Tongue (tissue), 1 donor: ENCODE measurements at regions not wholly inside any gene's neighbourhood (a gene's known extent, or its start where the extent isn't known, plus 50 kb on each side); places are given as distances from the start of the nearest gene placed in this dataset.

Source experiments
- DNase-seq: peaks from one replicate; pipeline ENCODE4 v3.0.0-alpha.2; 2015

DNA sequence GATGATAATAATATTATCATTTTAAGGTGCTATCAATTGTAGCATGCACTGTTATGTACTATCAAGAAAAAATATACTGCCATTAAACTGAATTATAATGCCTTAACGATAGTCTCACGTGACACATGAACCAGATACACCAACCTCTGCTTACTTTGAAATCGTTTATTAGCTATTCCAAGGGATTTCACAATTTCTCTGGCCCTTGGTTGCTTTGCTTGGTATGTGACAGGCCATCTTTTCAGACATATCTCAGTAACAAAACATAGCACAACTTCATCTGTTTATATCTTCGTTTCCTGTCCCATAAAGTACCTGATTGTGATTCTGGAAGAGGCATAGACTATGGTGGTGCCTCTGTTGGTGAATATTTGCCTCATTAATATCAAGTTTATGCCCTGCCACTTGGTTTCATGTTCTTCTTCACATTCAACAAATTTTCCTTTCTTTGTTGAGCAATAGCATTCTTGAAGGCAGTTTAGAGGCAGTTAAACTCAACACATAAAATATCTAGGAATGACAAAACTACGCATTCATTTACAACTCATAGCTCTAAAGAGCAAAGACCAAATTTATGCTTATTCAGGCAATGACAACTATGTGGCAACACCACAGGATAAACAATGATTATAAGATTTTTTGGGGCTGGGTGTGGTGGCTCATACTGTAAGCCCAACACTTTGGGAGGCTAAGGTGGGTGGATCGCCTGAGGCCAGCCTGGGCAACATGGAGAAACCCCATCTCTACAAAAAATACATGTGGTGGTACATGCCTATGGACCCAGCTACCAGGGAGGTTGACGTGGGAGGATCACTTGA is 84.3 kb downstream of the MCFD2 start:
- no peak for DNase-seq

DNA sequence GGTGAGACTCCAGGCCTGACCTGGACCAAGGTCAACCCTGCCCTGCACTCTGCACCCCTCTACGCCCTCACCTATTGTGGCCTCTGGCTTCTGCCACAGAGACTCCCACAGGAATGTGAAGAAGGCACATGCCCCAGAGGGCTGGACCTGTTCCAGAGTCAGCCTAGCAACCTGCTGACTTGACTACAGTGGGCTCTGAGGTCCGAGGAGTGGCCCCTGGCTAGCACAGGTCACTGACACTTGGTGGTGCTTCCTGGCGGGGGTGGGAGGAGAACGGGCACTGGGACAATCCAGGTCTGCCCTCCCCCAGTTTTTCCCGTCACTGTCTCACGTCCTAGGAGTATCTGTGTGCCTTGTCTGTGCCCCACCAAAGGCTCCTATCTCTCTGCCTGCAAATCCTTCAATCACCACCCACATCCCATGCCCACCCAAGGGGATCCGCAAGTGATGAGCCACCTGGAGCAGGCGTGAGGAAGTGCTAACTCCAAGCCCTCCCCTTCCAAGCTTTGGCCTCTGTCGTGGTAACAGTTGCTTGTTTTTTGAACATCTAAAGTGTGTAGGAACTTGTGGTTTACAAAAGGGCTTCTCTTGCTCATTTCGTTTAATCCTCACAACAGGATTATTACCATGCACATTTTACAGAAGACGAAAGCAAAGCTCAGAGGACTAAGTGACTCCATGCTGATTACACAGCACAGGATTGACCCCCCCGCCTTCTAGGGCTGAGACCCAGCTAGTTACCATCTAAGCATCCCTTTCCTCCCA is 86.2 kb downstream of the MCFD2 start:
- no peak for DNase-seq

DNA sequence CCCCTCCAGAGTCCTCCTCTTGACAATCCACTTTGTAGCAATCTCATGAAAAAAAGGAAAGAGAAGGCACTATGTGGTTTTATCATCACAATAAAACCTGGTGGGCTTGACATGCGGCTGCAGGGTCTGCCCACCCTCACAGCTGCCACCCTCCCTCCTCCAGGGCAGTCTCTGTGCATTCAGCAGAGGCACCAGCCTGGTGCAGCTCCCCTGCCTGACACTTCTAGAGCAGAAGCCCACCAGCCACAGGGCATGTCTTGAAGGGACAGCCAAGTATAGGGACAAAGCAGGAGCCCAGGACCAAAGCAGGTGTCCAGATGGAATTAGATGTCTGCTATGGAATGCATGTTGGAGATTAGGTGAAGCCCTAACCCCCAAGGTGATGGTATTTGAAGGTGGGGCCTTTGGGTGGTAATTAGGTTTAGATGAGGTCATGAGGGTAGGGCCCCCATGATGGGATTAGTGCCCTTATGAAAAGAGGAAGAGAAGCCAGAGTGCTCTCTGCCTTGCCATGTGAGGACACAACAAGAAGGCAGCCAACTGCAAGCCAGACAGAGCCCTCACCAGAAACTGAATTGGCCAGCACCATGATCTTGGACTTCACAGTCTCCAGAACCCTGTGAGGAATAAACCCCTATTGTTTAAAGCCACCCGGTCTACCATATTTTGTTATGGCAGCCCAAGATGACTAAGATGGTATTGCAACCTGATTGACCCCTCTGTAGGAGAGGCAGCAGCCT is 86.9 kb downstream of the MCFD2 start:
- no peak for DNase-seq

DNA sequence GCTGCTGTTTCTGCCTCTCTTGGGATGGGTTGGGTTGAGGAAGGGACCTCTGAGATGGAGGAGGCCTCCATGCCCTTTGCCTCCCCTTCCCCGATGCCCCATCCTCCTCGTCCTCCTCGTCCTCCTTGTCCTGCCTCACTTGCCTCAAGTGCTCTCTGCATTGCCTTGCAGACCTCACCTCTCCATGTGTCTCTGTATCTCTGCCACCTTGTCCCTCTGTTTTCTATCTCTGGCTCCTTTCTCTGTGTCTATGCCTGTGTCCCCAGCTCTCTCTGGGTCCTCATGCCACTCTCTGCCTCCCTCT is 87.5 kb downstream of the MCFD2 start:
- no peak for DNase-seq

DNA sequence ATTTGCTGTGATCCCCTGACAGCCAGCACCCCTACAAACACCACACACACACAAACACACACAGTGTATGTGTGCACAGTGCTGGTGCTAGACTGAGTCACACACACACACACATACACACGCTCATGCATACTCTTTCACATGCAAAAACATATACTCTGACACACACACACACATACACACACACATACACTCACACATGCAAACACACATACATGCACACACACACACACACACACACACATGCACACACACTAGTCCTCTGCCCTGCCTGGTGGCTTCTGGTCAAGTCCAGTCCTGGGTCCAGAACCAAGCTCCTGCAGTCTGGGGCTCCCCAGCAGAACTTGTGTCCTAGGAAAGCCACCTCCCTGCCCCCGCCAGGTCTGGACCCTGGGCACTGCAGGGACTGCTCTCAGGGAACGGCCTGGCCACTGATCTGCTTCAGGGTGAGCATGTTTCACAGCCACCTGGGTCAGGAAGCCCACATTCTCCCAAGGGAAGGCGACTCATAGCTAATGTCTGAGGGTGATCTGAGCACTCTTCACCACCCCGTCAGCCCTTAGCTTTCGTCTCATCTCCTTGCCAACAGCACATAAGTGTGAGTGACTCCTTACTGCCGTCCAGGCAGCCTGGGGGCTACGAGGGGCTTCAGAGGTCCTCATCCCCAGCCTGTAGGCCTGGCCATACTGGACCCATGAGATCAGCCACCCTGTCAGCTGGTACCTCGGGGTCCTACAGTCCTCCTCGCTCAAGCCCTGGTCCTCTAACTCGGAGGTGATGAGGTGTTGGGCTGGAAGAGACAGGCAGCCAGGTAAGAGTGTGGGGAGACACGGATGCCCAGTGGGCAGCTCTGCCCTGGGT is 88.1 kb downstream of the MCFD2 start:
- no peak for DNase-seq

DNA sequence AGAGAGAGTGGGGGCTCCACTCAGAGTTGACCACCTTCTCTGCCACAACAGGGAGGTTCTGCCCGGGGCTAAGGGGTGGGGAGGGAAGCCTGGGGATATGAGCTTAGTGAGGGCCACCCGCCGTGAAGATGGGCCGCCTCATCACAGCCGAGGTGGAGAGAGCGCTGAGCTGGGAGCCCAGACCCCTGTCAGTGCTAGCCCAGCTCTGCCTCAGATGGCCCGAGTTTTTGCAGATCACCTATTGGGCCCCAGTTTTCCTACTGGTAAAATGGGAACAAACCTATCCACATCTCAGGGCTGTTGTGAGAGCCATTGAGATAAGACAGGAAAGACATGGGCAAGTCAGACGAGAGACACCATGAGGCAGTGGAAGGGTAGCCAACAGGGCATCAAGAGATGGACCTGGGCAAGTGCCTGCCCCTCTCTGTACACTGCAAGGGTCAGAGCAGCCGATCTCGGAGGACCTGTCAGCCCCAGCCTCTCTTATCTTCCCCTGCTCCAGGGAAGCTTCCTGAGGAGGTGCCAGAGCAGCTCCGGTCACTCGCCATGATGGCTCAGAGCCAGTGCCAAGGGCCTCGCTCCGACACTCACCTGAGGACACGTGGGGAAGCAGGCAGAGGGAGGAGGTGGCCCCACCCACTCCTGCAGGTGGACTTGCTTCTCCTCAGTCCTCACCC is 88.9 kb downstream of the MCFD2 start:
- DNase-seq = no peak

DNA sequence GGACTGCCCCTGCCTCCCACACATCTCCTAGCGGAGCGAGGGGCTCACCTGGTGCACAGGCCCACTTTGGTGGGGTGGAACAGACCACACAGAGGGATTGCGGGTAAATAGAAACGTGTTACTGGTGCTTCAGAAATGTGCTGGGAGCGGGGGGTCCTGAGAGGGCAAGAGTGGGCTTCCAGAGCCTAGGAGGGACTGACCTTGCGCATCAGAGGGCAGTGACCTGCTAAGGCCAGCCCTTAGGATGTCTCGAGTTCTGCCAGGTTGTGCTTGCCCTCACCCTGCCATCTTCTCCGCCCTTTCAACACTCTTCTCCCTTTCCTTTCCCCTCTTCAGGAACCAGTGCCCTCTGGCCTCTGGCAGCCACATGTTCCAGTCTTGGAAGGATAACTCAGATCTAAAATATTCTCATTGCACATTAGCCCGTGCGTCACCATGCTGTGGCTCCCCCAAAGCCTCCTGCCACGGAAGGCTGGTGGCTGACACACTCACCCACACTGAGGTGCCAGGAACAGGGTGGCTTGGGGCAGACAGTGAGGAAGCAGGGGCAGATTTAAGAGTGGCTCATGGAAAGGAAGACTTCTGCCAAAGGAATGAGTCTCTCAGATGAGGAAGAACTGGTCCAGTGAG is 89.6 kb downstream of the MCFD2 start:
- DNase-seq = no peak

DNA sequence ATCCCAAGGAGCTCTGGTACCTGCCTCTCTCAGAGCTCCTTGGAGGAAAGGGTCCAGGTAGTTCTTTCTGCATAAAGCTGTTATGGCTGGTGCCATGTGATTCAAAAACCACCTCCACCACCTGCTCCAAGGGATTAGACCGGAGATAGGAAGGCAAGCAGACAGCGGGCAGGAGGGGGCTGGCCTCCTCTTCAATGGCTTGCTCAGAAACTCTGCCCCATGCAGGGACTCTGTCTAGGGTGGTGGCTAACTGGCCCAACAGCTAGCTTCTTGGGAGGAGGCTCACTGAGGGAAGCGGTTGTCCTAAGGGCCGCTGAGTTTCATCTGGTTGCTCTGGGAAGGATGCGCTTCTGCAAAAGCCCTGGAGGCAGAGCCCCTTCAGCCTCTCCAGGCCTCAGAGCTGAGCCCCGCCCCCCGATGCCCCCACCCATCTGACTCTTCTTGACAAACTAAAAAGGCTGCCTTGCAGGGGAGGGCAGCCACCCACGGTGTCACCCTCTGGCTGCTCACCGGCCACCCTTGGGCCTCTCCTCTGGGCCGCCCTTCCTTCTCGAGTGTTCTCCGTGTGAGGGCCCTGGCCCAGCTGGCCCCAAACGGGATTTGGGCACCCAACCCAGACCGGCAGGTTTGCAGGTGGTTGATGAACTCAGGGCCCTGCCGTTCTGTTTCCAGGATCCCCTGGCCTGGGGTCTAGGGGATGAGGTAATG is 90.2 kb downstream of the MCFD2 start:
- DNase-seq = no peak

DNA sequence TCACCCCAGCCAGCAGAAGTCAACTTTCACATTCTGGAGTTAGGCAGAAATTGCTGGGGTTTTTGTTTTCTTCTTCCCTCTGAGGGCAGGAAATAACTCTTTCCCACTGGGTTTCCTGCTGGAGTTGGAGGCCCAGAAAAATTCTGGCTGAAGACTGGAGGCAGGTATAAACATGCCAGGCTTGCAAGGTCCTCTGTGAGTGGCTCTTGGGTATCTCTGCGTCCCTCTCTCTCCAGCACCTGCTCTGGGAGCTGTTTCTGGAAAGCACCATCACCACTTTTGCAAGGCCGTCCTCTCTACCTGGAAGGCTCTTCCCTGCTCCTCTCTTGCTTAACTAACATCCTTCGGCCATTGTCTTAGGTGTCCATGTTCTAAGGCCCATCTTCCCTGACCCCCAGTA is 91.0 kb downstream of the MCFD2 start:
- DNase-seq = no peak

DNA sequence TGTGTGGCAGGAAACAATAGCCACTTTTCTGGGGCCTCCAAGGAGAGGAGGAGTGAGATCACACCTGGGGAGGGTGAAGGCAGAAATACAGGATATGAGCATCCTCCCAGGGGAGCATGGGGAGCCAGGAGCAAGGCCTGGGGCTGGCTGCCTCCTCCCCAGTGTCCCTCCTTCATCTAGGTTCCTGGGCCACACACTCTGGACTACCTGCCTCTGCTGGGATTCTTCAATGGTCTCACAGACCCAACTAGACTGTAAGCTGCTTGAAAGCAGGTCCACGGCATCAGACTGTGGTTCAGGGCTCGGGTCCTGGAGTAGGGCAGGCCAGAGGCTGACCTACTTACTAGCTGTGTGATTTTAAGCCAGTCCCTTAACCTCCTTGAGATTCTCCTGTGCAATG is 94.0 kb downstream of the MCFD2 start:
- DNase-seq = no peak

DNA sequence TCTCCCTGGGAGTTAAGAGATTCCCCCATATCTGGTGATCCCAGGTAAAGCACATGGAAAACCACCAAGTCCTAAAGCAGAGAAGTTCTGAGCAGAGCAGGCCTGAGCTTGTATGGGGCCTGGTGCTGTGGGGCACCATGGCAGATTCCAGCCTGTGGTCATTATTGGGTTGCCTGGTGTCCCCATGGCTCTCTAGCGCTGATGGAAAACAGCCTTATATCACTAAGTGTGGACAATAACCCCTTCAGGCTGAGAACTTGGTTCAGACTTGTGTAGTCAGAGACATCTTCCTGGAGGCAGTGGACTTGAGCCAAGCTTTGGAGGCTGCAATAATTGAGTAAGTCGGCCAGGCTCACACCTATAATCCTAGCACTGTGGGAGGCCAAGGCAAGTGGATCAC is 96.8 kb downstream of the MCFD2 start:
- DNase-seq = no peak

DNA sequence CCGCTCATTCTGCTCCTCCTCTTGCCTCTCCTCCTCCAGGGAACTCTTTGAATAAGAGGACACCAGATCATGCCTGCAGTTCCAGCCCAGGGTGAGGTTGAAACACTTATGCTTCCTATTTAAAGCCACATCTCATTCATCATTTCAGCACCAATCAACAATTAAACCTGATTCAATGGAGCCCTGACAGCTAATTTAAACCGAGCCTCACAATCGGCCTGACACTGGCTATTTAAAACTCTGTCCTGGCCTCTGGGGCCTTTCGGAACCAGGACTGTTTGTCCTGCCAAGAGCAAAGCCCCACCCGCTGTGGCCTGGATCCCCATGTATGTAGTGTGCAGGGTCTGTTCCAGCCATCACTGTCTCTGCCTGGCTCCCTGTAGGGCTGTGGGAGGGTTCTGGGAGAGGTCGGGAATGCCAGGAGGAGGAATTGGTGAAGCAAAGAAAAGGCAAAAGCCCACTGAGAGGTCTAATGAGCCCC is 97.4 kb downstream of the MCFD2 start:
- peak; percentile 46 for DNase-seq

DNA sequence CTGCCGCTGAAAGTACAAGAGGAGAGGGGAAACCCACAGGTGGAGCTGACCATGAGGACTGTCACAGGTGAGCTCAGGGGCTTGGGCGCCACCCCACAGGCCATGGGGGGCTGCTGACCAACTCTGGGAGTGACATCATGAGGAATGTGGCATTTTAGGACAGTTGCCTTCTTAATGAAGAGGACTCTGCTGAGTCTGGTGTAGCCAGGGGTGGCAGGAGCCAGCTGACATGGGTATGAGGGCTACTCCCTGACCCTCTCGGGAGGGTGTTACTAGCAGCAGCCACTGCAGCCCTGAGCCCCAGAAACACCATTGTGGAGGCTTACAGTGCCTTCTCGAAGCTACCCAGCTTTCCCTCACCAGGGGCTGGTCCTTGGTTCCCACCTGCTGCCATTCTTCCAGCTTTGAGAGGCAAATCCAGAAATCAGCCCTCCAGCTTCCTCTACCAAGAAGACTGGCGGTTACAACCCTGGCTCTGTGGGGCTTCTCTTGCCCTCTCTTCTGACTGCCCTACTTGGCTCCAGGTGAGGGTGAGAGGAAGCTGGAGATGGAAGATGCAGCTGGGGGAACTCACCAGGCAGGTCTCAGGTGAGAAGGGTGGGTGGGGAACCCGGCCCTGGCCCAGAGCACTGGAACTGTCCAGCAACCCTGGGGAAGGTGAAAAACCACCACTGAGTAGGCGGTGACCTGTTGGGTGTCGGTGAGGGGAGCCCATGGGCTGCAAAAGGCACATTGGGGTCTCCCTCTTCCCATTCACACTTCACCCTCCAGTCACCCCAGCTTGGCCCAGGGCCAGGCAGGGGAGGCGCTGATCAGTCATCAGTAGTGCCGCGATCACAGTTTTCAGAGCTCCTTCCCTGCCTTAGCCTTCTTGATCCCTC is 98.5 kb downstream of the MCFD2 start:
- no peak for DNase-seq

DNA sequence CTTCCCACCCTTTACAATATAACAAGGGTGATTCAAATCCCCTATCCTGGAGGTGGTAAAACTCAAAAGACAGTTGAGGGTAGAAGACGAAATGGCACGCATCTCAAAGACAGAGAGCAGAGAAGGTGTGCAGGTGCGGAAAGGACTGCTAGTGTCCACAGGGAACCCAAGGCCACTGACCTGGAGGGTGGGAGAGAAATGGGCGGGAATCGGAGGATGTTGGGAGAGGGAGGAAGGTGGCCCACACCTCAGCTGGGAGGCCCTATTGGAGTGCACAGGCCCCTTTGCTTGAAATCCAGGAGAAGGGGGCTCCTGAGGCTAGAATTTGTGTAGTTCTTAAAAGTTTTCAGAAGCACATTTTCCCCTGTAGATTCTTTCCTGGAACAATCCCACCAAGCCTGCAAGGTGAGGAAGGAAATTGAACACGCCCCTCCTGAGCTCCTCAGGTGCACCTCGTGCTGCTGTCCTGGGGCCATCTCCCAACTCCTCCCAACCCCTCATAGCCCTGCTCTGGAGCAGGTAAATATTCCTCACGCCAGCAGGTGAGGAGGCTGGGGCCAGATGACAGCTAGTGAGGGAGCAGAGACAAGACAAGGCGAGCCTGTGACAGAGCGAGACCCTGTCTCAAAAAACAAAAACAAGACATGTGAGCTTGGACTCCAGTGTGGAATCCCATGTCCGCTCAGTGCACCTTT is 99.3 kb downstream of the MCFD2 start:
- DNase-seq = no peak

DNA sequence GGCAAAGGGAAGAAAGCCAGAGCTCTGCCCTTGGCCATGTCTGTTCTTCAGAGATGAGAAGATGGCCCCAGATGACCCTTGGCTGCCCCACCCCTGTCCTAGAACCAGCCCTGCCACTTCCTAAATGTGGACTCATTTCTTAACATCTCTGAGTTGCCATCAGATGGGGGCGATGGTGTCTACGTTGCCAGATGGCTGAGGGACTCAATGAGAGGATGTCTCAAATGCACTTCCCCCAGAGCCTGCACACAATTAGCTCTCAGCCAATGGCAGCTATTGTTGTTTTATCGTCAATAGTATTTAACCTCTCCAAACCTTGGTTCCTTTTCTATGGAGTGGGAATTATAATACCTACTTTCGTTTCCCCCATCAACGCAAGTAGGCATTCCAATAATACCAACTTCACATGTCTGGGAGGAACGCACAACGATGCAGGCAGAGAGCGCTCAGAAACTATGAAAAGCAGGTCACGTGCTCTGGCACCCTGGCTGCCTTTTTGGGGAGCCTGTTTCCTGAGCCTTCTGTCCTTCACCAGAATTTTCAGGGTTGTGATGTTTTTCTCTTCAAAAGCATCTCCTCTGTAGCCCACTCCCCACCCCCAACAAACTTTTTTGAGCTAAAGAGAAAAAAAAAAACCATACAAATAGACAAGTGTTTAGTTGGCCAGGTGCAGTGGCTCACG is 100.3 kb downstream of the MCFD2 start:
- no peak for DNase-seq

DNA sequence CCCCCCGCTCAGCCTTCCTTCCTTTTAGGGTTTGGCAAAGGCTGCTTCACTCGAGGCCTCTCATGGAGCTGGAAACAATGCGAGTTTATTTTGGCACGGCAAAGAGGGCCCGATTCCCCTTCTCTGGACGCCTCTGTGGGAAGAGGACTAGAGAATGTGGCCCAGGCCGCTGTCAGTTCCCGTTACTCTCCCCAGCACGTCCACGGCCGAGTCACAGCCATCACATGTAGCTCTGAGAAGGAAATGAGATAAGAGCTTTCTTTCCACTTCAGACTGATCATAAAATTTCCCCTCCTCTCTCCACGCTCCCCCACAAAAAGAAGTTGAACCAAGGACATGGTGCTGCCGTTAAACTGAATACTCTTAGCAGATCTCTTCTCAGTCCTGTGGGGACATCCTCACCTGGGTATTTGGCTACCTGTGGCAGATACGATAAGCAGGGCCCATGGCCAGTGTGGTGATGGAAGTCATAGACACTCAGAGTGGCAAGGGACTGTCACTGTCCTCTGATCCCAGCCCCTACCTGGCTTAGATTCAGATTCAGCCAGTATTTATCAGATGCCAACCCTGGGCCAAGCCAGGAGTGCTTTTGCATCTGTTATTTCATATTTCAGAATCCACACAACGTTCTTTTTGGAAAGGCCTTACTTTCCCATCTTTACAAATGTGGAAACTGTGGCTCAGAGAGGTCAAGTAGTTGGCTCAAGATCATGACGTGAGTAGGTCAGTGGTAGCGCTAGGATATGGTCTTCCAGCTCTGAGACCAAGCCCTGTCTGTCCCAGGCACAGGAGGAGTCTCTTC is 101.2 kb downstream of the MCFD2 start:
- DNase-seq = peak; percentile 71

DNA sequence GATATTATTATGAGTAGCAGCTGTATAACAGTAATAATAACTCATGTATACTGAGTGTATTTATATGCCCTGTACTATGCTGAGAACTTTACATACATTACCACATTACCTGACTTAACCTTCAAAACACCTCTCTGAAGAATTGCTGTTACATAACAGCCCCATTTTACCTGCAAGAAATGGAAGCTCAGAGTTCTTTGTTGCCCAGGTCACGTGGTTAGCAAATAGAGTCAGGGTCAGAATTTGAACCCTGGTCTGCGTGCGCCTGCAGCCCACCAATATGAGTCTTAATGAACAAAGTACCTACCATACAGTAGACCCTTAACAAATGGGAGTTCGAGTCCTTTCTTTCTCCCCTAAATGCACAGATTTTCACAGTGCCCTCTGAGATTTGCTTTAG is 101.9 kb downstream of the MCFD2 start:
- no peak for DNase-seq
